CD4-positive, alpha-beta T cell treated with Interleukin-17A for 1 hour (primary cell): ENCODE measurements at regions not wholly inside any gene's neighbourhood (a gene's known extent, or its start where the extent isn't known, plus 50 kb on each side); places are given as distances from the start of the nearest gene placed in this dataset.
A peak's percentile ranks its signal among the peaks of the same experiment; 100 is the strongest.
"Not testable (repeated sequence)": the region's sequence is repeated elsewhere in the genome, so short reads cannot be mapped to it uniquely, and the experiment has no call there.

Experiments
- DNase-seq: peaks from one replicate; pipeline ENCODE4 v3.0.0-alpha.2; 2020

GRCh38 chr12:32010631-32011336 lies 51.6 kb downstream of the RESF1 start:
- no peak for DNase-seq

GRCh38 chr12:32012249-32012785 lies 53.1 kb downstream of the RESF1 start:
- DNase-seq, result no peak

GRCh38 chr12:32015036-32015435 lies 55.8 kb downstream of the RESF1 start:
- no peak for DNase-seq

GRCh38 chr12:32016680-32017482 lies 57.7 kb downstream of the RESF1 start:
- DNase-seq, result no peak

GRCh38 chr12:32021346-32021773 lies 62.1 kb downstream of the RESF1 start:
- no peak for DNase-seq

- DNase-seq, result not testable (repeated sequence)
These were observed 63.2 kb downstream of the RESF1 start for GRCh38 chr12:32022387-32022786.

GRCh38 chr12:32023861-32024260 lies 64.6 kb downstream of the RESF1 start:
- DNase-seq, result not testable (repeated sequence)

GRCh38 chr12:32024884-32025592 lies 65.8 kb downstream of the RESF1 start:
- DNase-seq, result no peak

GRCh38 chr12:32025906-32026305 lies 66.7 kb downstream of the RESF1 start:
- peak; percentile 56 for DNase-seq

- no peak for DNase-seq
These were observed 68.6 kb downstream of the RESF1 start for GRCh38 chr12:32027684-32028365.

GRCh38 chr12:32030151-32030550 lies 70.9 kb downstream of the RESF1 start:
- DNase-seq, result no peak

GRCh38 chr12:32030676-32031075 lies 71.5 kb downstream of the RESF1 start:
- no peak for DNase-seq

- DNase-seq, result no peak
These were observed 71.9 kb downstream of the RESF1 start for GRCh38 chr12:32031109-32031508.

GRCh38 chr12:32032205-32032810 lies 73.1 kb downstream of the RESF1 start:
- no peak for DNase-seq

- DNase-seq, result no peak
These were observed 73.2 kb upstream of the BICD1 start for GRCh38 chr12:32033406-32033805.

GRCh38 chr12:32034045-32034444 lies 72.6 kb upstream of the BICD1 start:
- no peak for DNase-seq

- DNase-seq, result no peak
These were observed 70.0 kb upstream of the BICD1 start for GRCh38 chr12:32036477-32037263.

- DNase-seq, result no peak
These were observed 67.3 kb upstream of the BICD1 start for GRCh38 chr12:32039347-32039746.

- DNase-seq, result no peak
These were observed 66.6 kb upstream of the BICD1 start for GRCh38 chr12:32039917-32040575.

GRCh38 chr12:32043928-32044549 lies 62.6 kb upstream of the BICD1 start:
- no peak for DNase-seq
